Rectal smooth muscle tissue (tissue), 1 donor: ENCODE measurements at regions not wholly inside any gene's neighbourhood (a gene's known extent, or its start where the extent isn't known, plus 50 kb on each side); places are given as distances from the start of the nearest gene placed in this dataset.
"Not testable (repeated sequence)": the region's sequence is repeated elsewhere in the genome, so short reads cannot be mapped to it uniquely, and the experiment has no call there.

Source experiments
- H3K27ac ChIP-seq: one replicate; pipeline ENCODE4 v1.7.0; 2013; ENCODE audit warnings: low read depth, low read length, inconsistent platforms
- H3K27me3 ChIP-seq: one replicate; pipeline ENCODE4 v1.7.0; 2013; ENCODE audit warnings: low read length; ENCODE audit not compliant: control insufficient read depth, insufficient read depth
- H3K36me3 ChIP-seq: one replicate; pipeline ENCODE4 v1.7.0; 2013; ENCODE audit warnings: low read length; ENCODE audit not compliant: control insufficient read depth, insufficient read depth
- H3K4me1 ChIP-seq: one replicate; pipeline ENCODE4 v1.7.0; 2013; ENCODE audit warnings: low read length; ENCODE audit not compliant: control insufficient read depth, insufficient read depth
- H3K4me3 ChIP-seq: one replicate; pipeline ENCODE4 v1.7.0; 2013; ENCODE audit warnings: low read length
- H3K9ac ChIP-seq: one replicate; pipeline ENCODE4 v1.7.0; 2013; ENCODE audit warnings: low read length

- H3K27me3 ChIP-seq = no peaks in the 10 kb centered on the region
- no peak overlapping the region for H3K27ac ChIP-seq
- no peaks in the 10 kb centered on the region for H3K36me3 ChIP-seq
- no peaks in the 10 kb centered on the region for H3K4me1 ChIP-seq
- H3K4me3 ChIP-seq = no peak overlapping the region
- no peak overlapping the region for H3K9ac ChIP-seq
Observed at GRCh38 chr4:131566026-131566425, 1583.1 kb upstream of the PCDH10 start.

- no peak overlapping the region for H3K27ac ChIP-seq
- H3K27me3 ChIP-seq = no peaks in the 10 kb centered on the region
- H3K4me1 ChIP-seq = no peaks in the 10 kb centered on the region
- H3K4me3 ChIP-seq = no peak overlapping the region
- no peak overlapping the region for H3K9ac ChIP-seq
- H3K36me3 ChIP-seq = no peaks in the 10 kb centered on the region
Observed at GRCh38 chr4:131584587-131584986, 1564.5 kb upstream of the PCDH10 start.

- Histone ChIP-seq H3K27me3 (no peaks in the 10 kb centered on the region), H3K4me3 (no peak overlapping the region), H3K4me1 (no peaks in the 10 kb centered on the region), H3K36me3 (no peaks in the 10 kb centered on the region), H3K9ac (no peak overlapping the region), H3K27ac (no peak overlapping the region)
Observed at GRCh38 chr4:131595140-131595539, 1554.0 kb upstream of the PCDH10 start.

GRCh38 chr4:131603705-131604104 lies 1545.4 kb upstream of the PCDH10 start:
- H3K4me3 ChIP-seq = no peak overlapping the region
- H3K4me1 ChIP-seq = no peaks in the 10 kb centered on the region
- no peaks in the 10 kb centered on the region for H3K27me3 ChIP-seq
- no peaks in the 10 kb centered on the region for H3K36me3 ChIP-seq
- no peak overlapping the region for H3K9ac ChIP-seq
- no peak overlapping the region for H3K27ac ChIP-seq

GRCh38 chr4:131609039-131609438 lies 1540.1 kb upstream of the PCDH10 start:
- no peak overlapping the region for H3K9ac ChIP-seq
- H3K27me3 ChIP-seq = no peaks in the 10 kb centered on the region
- H3K36me3 ChIP-seq = no peaks in the 10 kb centered on the region
- H3K4me1 ChIP-seq = no peaks in the 10 kb centered on the region
- no peak overlapping the region for H3K4me3 ChIP-seq
- H3K27ac ChIP-seq = no peak overlapping the region

- not testable (repeated sequence) for H3K36me3 ChIP-seq, H3K27me3 ChIP-seq, H3K4me3 ChIP-seq, H3K4me1 ChIP-seq, H3K27ac ChIP-seq, H3K9ac ChIP-seq
Observed at GRCh38 chr4:131610517-131610916, 1538.6 kb upstream of the PCDH10 start.

- Histone ChIP-seq H3K4me1 (no peaks in the 10 kb centered on the region), H3K4me3 (no peak overlapping the region), H3K27me3 (no peaks in the 10 kb centered on the region), H3K9ac (no peak overlapping the region), H3K27ac (no peak overlapping the region), H3K36me3 (no peaks in the 10 kb centered on the region)
Observed at GRCh38 chr4:131613086-131613823, 1535.8 kb upstream of the PCDH10 start.

GRCh38 chr4:131613824-131614216 lies 1535.3 kb upstream of the PCDH10 start:
- no peak overlapping the region for H3K27ac ChIP-seq
- H3K9ac ChIP-seq = no peak overlapping the region
- H3K36me3 ChIP-seq = no peaks in the 10 kb centered on the region
- H3K4me1 ChIP-seq = no peaks in the 10 kb centered on the region
- H3K27me3 ChIP-seq = no peaks in the 10 kb centered on the region
- H3K4me3 ChIP-seq = no peak overlapping the region

GRCh38 chr4:131632877-131633276 lies 1516.2 kb upstream of the PCDH10 start:
- H3K4me3 ChIP-seq = no peak overlapping the region
- H3K27ac ChIP-seq = no peak overlapping the region
- no peaks in the 10 kb centered on the region for H3K4me1 ChIP-seq

GRCh38 chr4:131635191-131635590 lies 1513.9 kb upstream of the PCDH10 start:
- Histone ChIP-seq H3K27me3 (no peaks in the 10 kb centered on the region), H3K4me3 (no peak overlapping the region), H3K36me3 (no peaks in the 10 kb centered on the region), H3K9ac (no peak overlapping the region), H3K4me1 (no peaks in the 10 kb centered on the region), H3K27ac (no peak overlapping the region)

More at GRCh38 chr4:131632877-131633276, 1516.2 kb upstream of the PCDH10 start:
- Histone ChIP-seq H3K36me3 (no peaks in the 10 kb centered on the region), H3K9ac (no peak overlapping the region), H3K27me3 (no peaks in the 10 kb centered on the region)

GRCh38 chr4:131638781-131639180 lies 1510.3 kb upstream of the PCDH10 start:
- no peaks in the 10 kb centered on the region for H3K36me3 ChIP-seq
- no peak overlapping the region for H3K4me3 ChIP-seq
- H3K27me3 ChIP-seq = no peaks in the 10 kb centered on the region
- no peaks in the 10 kb centered on the region for H3K4me1 ChIP-seq
- H3K27ac ChIP-seq = no peak overlapping the region
- H3K9ac ChIP-seq = no peak overlapping the region

GRCh38 chr4:131644619-131645018 lies 1504.5 kb upstream of the PCDH10 start:
- Histone ChIP-seq H3K4me1 (no peaks in the 10 kb centered on the region), H3K27me3 (no peaks in the 10 kb centered on the region), H3K9ac (no peak overlapping the region), H3K36me3 (no peaks in the 10 kb centered on the region), H3K4me3 (no peak overlapping the region), H3K27ac (no peak overlapping the region)

- H3K36me3 ChIP-seq = no peaks in the 10 kb centered on the region
- no peak overlapping the region for H3K9ac ChIP-seq
- no peaks in the 10 kb centered on the region for H3K27me3 ChIP-seq
- no peaks in the 10 kb centered on the region for H3K4me1 ChIP-seq
- H3K4me3 ChIP-seq = no peak overlapping the region
- H3K27ac ChIP-seq = no peak overlapping the region
Observed at GRCh38 chr4:131649227-131649626, 1499.9 kb upstream of the PCDH10 start.
